SK-N-SH treated with all-trans-retinoic acid at 6 μM for 48 hours (cell line): ENCODE measurements at regions not wholly inside any gene's neighbourhood (a gene's known extent, or its start where the extent isn't known, plus 50 kb on each side); places are given as distances from the start of the nearest gene placed in this dataset.

Experiments
- ATAC-seq: fragments of 200-7000 bp; cut with Tn5 transposase; 3 replicates; pipeline ENCODE4 v1.9.1; 2020; ENCODE audit warnings: mild to moderate bottlenecking, moderate library complexity
- ARNTL ChIP-seq: fragments of 450-650 bp; formaldehyde crosslinking; IDR thresholded peaks from 2 replicates; pipeline ENCODE4 v1.5.0; 2020; ENCODE audit warnings: low read depth, mild to moderate bottlenecking, moderate library complexity, borderline replicate concordance
- BACH2 ChIP-seq: fragments of 250-450 bp; sonication (Bioruptor Pico); IDR thresholded peaks from 2 replicates; pipeline ENCODE4 v1.9.0; 2021; ENCODE audit warnings: mild to moderate bottlenecking, borderline replicate concordance
- CSDC2 ChIP-seq: fragments of 250-450 bp; sonication (Bioruptor Pico); IDR thresholded peaks from 2 replicates; pipeline ENCODE4 v1.5.0; 2020; ENCODE audit warnings: mild to moderate bottlenecking, moderate library complexity
- ESRRG ChIP-seq: fragments of 250-450 bp; sonication (Bioruptor Pico); IDR thresholded peaks from 2 replicates; pipeline ENCODE4 v1.6.1; 2021; ENCODE audit warnings: mild to moderate bottlenecking
- GLIS3 ChIP-seq: fragments of 250-450 bp; sonication (Bioruptor Pico); IDR thresholded peaks from 2 replicates; pipeline ENCODE4 v1.5.0; 2020; ENCODE audit warnings: mild to moderate bottlenecking, moderate library complexity
- ISL1 ChIP-seq: fragments of 250-450 bp; sonication (Bioruptor Pico); IDR thresholded peaks from 2 replicates; pipeline ENCODE4 v2.1.2; 2022; ENCODE audit warnings: mild to moderate bottlenecking, moderate library complexity
- OSR1 ChIP-seq: fragments of 250-450 bp; sonication (Bioruptor Pico); IDR thresholded peaks from 2 replicates; pipeline ENCODE4 v1.8.0; 2022; ENCODE audit warnings: moderate library complexity, mild to moderate bottlenecking, inconsistent platforms
- SNAI2 ChIP-seq: fragments of 250-450 bp; sonication (Bioruptor Pico); IDR thresholded peaks from 2 replicates; pipeline ENCODE4 v1.5.0; 2020; ENCODE audit warnings: mild to moderate bottlenecking, moderate library complexity
- TCF4 ChIP-seq: fragments of 250-450 bp; sonication (Bioruptor Pico); IDR thresholded peaks from 2 replicates; pipeline ENCODE4 v1.8.0; 2021; ENCODE audit warnings: mild to moderate bottlenecking, moderate library complexity, borderline replicate concordance
- TOX ChIP-seq: fragments of 250-450 bp; sonication (Bioruptor Pico); IDR thresholded peaks from 2 replicates; pipeline ENCODE4 v1.8.0; 2021; ENCODE audit warnings: mild to moderate bottlenecking, moderate library complexity, borderline replicate concordance
- ZC3H10 ChIP-seq: fragments of 250-450 bp; sonication (Bioruptor Pico); IDR thresholded peaks from 2 replicates; pipeline ENCODE4 v1.5.1; 2021; ENCODE audit warnings: mild to moderate bottlenecking, moderate library complexity
- ZFP3 ChIP-seq: fragments of 250-450 bp; sonication (Bioruptor Pico); IDR thresholded peaks from 2 replicates; pipeline ENCODE4 v1.5.0; 2020; ENCODE audit warnings: mild to moderate bottlenecking, moderate library complexity
- ZFP30 ChIP-seq: fragments of 450-650 bp; formaldehyde crosslinking; IDR thresholded peaks from 2 replicates; pipeline ENCODE4 v1.5.0; 2022; ENCODE audit warnings: mild to moderate bottlenecking, moderate library complexity
- ZNF565 ChIP-seq: fragments of 450-650 bp; formaldehyde crosslinking; conservative IDR thresholded peaks from 2 replicates; pipeline ENCODE4 v1.5.0; 2020; ENCODE audit warnings: low read depth, mild to moderate bottlenecking, moderate library complexity
- ZNF70 ChIP-seq: fragments of 450-650 bp; formaldehyde crosslinking; IDR thresholded peaks from 2 replicates; pipeline ENCODE4 v1.5.0; 2020; ENCODE audit warnings: mild to moderate bottlenecking, moderate library complexity
- ZNF8 ChIP-seq: fragments of 450-650 bp; formaldehyde crosslinking; IDR thresholded peaks from 2 replicates; pipeline ENCODE4 v1.5.0; 2020; ENCODE audit warnings: mild to moderate bottlenecking, moderate library complexity
- TF ChIP-seq, protein P1 (sequence below): fragments of 250-450 bp; sonication (Bioruptor Pico); IDR thresholded peaks from 2 replicates; pipeline ENCODE4 v1.5.1; 2020; ENCODE audit warnings: low read depth, mild to moderate bottlenecking, moderate library complexity
- TF ChIP-seq, protein P2 (sequence below): fragments of 250-450 bp; sonication (Bioruptor Pico); IDR thresholded peaks from 2 replicates; pipeline ENCODE4 v1.8.0; 2021; ENCODE audit warnings: low read depth, mild to moderate bottlenecking, moderate library complexity, borderline replicate concordance
- TF ChIP-seq, protein P3 (sequence below): fragments of 250-450 bp; sonication (Bioruptor Pico); IDR thresholded peaks from 2 replicates; pipeline ENCODE4 v1.5.0; 2020; ENCODE audit warnings: mild to moderate bottlenecking, moderate library complexity
- TF ChIP-seq, protein P4 (sequence below): fragments of 250-450 bp; sonication (Bioruptor Pico); IDR thresholded peaks from 2 replicates; pipeline ENCODE4 v1.8.0; 2020; ENCODE audit warnings: mild to moderate bottlenecking, moderate library complexity, borderline replicate concordance
- TF ChIP-seq, protein P5 (sequence below): fragments of 250-450 bp; sonication (Bioruptor Pico); IDR thresholded peaks from 2 replicates; pipeline ENCODE4 v1.5.1; 2021; ENCODE audit warnings: mild to moderate bottlenecking, moderate library complexity

DNA sequence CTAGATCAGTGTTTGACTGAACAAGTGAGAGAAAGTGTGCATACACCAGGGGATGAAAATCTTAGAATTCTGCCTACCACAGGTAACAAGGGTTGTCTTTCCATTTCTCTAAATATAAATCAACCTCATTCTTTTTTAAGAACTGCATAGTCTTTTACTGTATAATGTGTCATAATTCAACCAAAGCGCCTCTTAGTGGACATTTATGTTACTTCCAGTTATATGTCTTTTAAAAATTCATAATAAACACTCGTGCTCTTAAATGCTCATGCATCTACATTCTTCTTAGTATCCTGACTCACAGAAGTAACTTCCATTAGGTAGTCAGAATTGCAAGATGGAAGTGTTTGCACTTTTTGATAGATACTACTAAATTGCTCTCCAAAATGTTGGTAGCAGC, 76.2 kb downstream of the CHRNA1 start:
- TF ChIP-seq ZC3H10 (CRISPR knock-in tag) (no peak), ZNF565 (CRISPR knock-in tag) (no peak), ESRRG (no peak), TOX (no peak), GLIS3 (CRISPR knock-in tag) (no peak), ZNF70 (CRISPR knock-in tag) (no peak), ZFP3 (CRISPR knock-in tag) (no peak)
- TF ChIP-seq, protein P1, sequence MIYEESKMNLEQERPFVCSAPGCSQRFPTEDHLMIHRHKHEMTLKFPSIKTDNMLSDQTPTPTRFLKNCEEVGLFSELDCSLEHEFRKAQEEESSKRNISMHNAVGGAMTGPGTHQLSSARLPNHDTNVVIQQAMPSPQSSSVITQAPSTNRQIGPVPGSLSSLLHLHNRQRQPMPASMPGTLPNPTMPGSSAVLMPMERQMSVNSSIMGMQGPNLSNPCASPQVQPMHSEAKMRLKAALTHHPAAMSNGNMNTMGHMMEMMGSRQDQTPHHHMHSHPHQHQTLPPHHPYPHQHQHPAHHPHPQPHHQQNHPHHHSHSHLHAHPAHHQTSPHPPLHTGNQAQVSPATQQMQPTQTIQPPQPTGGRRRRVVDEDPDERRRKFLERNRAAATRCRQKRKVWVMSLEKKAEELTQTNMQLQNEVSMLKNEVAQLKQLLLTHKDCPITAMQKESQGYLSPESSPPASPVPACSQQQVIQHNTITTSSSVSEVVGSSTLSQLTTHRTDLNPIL: no peak
- TF ChIP-seq, all 23 proteins: peak for 0
- ATAC-seq: peak; percentile 77

DNA sequence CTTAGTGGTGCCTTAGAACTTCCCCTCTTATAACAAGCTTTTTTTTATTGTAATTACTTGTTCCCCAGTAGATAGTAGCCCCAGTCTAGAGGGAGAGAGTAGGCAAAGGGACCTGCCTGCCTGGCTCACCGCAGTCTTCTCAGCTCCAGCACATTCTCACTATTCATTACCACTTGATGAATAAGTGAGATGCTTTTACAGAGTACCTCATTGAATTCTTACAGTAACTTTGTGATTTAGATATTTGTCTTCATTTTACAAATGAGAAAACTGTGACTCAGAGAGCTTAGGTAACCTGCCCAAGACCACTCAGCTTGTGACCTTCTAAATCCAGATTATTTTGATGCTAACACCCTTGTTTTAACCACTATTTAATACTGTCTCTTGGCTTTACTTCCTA, 77.8 kb downstream of the CHRNA1 start:
- no peak for ATAC-seq
- TF ChIP-seq ZNF8 (CRISPR knock-in tag) (no peak), ZFP30 (CRISPR knock-in tag) (no peak), CSDC2 (CRISPR knock-in tag) (no peak), GLIS3 (CRISPR knock-in tag) (no peak), OSR1 (CRISPR knock-in tag) (no peak), BACH2 (CRISPR knock-in tag) (no peak), TCF4 (CRISPR knock-in tag) (no peak), ZFP3 (CRISPR knock-in tag) (no peak), ZC3H10 (CRISPR knock-in tag) (no peak), ARNTL (no peak), ESRRG (no peak), TOX (no peak), ZNF565 (CRISPR knock-in tag) (no peak)
- TF ChIP-seq, protein P2, sequence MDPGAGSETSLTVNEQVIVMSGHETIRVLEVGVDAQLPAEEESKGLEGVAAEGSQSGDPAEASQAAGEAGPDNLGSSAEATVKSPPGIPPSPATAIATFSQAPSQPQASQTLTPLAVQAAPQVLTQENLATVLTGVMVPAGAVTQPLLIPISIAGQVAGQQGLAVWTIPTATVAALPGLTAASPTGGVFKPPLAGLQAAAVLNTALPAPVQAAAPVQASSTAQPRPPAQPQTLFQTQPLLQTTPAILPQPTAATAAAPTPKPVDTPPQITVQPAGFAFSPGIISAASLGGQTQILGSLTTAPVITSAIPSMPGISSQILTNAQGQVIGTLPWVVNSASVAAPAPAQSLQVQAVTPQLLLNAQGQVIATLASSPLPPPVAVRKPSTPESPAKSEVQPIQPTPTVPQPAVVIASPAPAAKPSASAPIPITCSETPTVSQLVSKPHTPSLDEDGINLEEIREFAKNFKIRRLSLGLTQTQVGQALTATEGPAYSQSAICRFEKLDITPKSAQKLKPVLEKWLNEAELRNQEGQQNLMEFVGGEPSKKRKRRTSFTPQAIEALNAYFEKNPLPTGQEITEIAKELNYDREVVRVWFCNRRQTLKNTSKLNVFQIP: no peak
- TF ChIP-seq, protein P1: no peak
- TF ChIP-seq, protein P3, sequence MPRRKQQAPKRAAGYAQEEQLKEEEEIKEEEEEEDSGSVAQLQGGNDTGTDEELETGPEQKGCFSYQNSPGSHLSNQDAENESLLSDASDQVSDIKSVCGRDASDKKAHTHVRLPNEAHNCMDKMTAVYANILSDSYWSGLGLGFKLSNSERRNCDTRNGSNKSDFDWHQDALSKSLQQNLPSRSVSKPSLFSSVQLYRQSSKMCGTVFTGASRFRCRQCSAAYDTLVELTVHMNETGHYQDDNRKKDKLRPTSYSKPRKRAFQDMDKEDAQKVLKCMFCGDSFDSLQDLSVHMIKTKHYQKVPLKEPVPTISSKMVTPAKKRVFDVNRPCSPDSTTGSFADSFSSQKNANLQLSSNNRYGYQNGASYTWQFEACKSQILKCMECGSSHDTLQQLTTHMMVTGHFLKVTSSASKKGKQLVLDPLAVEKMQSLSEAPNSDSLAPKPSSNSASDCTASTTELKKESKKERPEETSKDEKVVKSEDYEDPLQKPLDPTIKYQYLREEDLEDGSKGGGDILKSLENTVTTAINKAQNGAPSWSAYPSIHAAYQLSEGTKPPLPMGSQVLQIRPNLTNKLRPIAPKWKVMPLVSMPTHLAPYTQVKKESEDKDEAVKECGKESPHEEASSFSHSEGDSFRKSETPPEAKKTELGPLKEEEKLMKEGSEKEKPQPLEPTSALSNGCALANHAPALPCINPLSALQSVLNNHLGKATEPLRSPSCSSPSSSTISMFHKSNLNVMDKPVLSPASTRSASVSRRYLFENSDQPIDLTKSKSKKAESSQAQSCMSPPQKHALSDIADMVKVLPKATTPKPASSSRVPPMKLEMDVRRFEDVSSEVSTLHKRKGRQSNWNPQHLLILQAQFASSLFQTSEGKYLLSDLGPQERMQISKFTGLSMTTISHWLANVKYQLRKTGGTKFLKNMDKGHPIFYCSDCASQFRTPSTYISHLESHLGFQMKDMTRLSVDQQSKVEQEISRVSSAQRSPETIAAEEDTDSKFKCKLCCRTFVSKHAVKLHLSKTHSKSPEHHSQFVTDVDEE (CRISPR knock-in tag): no peak
- TF ChIP-seq, protein P4, sequence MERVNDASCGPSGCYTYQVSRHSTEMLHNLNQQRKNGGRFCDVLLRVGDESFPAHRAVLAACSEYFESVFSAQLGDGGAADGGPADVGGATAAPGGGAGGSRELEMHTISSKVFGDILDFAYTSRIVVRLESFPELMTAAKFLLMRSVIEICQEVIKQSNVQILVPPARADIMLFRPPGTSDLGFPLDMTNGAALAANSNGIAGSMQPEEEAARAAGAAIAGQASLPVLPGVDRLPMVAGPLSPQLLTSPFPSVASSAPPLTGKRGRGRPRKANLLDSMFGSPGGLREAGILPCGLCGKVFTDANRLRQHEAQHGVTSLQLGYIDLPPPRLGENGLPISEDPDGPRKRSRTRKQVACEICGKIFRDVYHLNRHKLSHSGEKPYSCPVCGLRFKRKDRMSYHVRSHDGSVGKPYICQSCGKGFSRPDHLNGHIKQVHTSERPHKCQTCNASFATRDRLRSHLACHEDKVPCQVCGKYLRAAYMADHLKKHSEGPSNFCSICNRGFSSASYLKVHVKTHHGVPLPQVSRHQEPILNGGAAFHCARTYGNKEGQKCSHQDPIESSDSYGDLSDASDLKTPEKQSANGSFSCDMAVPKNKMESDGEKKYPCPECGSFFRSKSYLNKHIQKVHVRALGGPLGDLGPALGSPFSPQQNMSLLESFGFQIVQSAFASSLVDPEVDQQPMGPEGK (CRISPR knock-in tag): no peak

DNA sequence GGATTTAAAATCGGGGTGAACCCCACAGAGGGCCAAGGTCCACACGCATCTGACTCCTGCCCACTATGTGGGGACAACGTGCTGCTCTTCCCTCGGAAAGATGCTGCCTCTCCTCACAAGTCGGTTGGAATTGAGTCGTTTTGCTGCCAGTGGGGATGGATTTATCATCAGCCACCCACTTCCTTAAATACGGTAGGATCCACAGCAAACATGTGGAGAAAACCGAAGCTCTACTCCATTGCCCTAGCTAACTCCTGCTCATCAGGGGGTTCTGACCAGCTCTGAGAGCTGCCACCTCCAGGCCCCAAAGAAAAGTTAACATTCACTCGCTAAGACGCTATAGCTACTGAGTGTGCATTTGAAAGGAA, 80.9 kb downstream of the CHRNA1 start:
- TF ChIP-seq, protein P2: no peak
- TF ChIP-seq ZNF565 (CRISPR knock-in tag) (no peak), ESRRG (no peak), GLIS3 (CRISPR knock-in tag) (no peak; the same call in 1 of the 2 replicates), ARNTL (no peak), ZFP3 (CRISPR knock-in tag) (no peak), ZC3H10 (CRISPR knock-in tag) (no peak), SNAI2 (no peak), ISL1 (no peak)
- TF ChIP-seq, protein P1: no peak
- TF ChIP-seq, protein P5, sequence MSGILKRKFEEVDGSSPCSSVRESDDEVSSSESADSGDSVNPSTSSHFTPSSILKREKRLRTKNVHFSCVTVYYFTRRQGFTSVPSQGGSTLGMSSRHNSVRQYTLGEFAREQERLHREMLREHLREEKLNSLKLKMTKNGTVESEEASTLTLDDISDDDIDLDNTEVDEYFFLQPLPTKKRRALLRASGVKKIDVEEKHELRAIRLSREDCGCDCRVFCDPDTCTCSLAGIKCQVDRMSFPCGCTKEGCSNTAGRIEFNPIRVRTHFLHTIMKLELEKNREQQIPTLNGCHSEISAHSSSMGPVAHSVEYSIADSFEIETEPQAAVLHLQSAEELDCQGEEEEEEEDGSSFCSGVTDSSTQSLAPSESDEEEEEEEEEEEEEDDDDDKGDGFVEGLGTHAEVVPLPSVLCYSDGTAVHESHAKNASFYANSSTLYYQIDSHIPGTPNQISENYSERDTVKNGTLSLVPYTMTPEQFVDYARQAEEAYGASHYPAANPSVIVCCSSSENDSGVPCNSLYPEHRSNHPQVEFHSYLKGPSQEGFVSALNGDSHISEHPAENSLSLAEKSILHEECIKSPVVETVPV: no peak
- TF ChIP-seq, protein P4 (CRISPR knock-in tag): no peak
- ATAC-seq: peak; percentile 37
